ENCODE measurements at regions not wholly inside any gene's neighbourhood (a gene's known extent, or its start where the extent isn't known, plus 50 kb on each side); places are given as distances from the start of the nearest gene placed in this dataset.

- TF ChIP-seq CTCF (IDR thresholded peaks at IDR 0.05) (no peak), CREB1 (CRISPR knock-in tag; IDR thresholded peaks at IDR 0.05) (no peak), SP1 (CRISPR knock-in tag; conservative IDR thresholded peaks at IDR 0.05) (no peak), MYBL2 (CRISPR knock-in tag; IDR thresholded peaks at IDR 0.05) (no peak)
Measured at GRCh38 chr7:131272086-131272485, 55.6 kb upstream of the MKLN1 start.

Data from WTC11 (cell line).